CD14-positive monocyte (primary cell): ENCODE measurements at regions not wholly inside any gene's neighbourhood (a gene's known extent, or its start where the extent isn't known, plus 50 kb on each side); places are given as distances from the start of the nearest gene placed in this dataset.

Experiments used
- DNase-seq, 3 donors: peaks; one replicate each; pipeline ENCODE4 v3.0.0-alpha.2; 2011 to 2022
- H2AFZ ChIP-seq: 2 replicates; pipeline ENCODE4 v1.6.0; 2012; ENCODE audit warnings: mild to moderate bottlenecking, low read depth, low read length, inconsistent platforms; ENCODE audit not compliant: insufficient read depth, poor library complexity, severe bottlenecking
- H3K27ac ChIP-seq, 2 donors: 1 replicate in 1 of 2; 2 replicates in 1 of 2; pipeline ENCODE4 v1.5.1; 2012 to 2013; ENCODE audit warnings: low read length in 2 of 2, control low read depth in 1 of 2, inconsistent platforms in 1 of 2, low read depth in 1 of 2, mild to moderate bottlenecking in 1 of 2
- H3K27me3 ChIP-seq, 2 donors: one replicate each; pipeline versions ENCODE4 v1.6.0 to v1.6.1; 2011 to 2013; ENCODE audit warnings: low read length in 2 of 2; ENCODE audit not compliant: control insufficient read depth in 2 of 2, insufficient read depth in 2 of 2
- H3K36me3 ChIP-seq, 2 donors: replicated peaks in 1 of 2; 1 replicate in 1 of 2; 2 replicates in 1 of 2; pipeline versions ENCODE4 v1.5.1 to v1.6.1; 2012 to 2013; ENCODE audit warnings: low read length in 2 of 2, control low read depth in 1 of 2, inconsistent platforms in 1 of 2, mild to moderate bottlenecking in 1 of 2; ENCODE audit not compliant: insufficient read depth in 2 of 2, control insufficient read depth in 1 of 2
- H3K4me1 ChIP-seq, 2 donors: 1 replicate in 1 of 2; 2 replicates in 1 of 2; pipeline versions ENCODE4 v1.5.1 to v1.6.1; 2012 to 2013; ENCODE audit warnings: low read length in 2 of 2, control low read depth in 1 of 2, inconsistent platforms in 1 of 2, mild to moderate bottlenecking in 1 of 2, moderate library complexity in 1 of 2; ENCODE audit not compliant: insufficient read depth in 2 of 2, control insufficient read depth in 1 of 2
- H3K4me2 ChIP-seq: replicated peaks from 2 replicates; pipeline ENCODE3; 2012; ENCODE audit warnings: low read length, moderate library complexity, mild to moderate bottlenecking; ENCODE audit not compliant: poor library complexity, severe bottlenecking; ENCODE audit errors: extremely low read depth
- H3K4me3 ChIP-seq, 3 experiments: fragments of 200-600 bp in 1 of 3; sonication (generic) in 1 of 3; replicated peaks in 1 of 3; 1 replicate in 2 of 3; 2 replicates in 1 of 3; pipeline ENCODE4 v1.5.1; 2011 to 2013; ENCODE audit warnings: low read length in 3 of 3, mild to moderate bottlenecking in 3 of 3, control low read depth in 2 of 3, low read depth in 2 of 3, inconsistent platforms in 1 of 3, moderate library complexity in 1 of 3
- H3K79me2 ChIP-seq: 2 replicates; pipeline ENCODE4 v1.6.0; 2012; ENCODE audit warnings: mild to moderate bottlenecking, control low read depth, inconsistent platforms, low read length, moderate library complexity; ENCODE audit not compliant: insufficient read depth
- H3K9ac ChIP-seq: 2 replicates; pipeline ENCODE4 v1.6.0; 2017; ENCODE audit warnings: low read length, mild to moderate bottlenecking; ENCODE audit not compliant: insufficient read depth, poor library complexity, severe bottlenecking
- H3K9me3 ChIP-seq, 2 donors: replicated peaks in 1 of 2; 1 replicate in 1 of 2; 2 replicates in 1 of 2; pipeline versions ENCODE4 v1.5.1 to v1.6.1; 2012 to 2013; ENCODE audit warnings: low read length in 2 of 2, control low read depth in 1 of 2; ENCODE audit not compliant: control insufficient read depth in 1 of 2, insufficient read depth in 1 of 2
- H4K20me1 ChIP-seq: 2 replicates; pipeline ENCODE4 v1.6.0; 2012; ENCODE audit warnings: mild to moderate bottlenecking, low read length, control low read depth, moderate library complexity; ENCODE audit not compliant: insufficient read depth
- H3K27ac Mint-ChIP-seq, 7 donors: one replicate each; pipeline ENCODE4 v1.8.0; 2020; ENCODE audit warnings: mild to moderate bottlenecking in 7 of 7, mixed read lengths in 7 of 7, moderate library complexity in 6 of 7, inconsistent platforms in 2 of 7
- H3K27me3 Mint-ChIP-seq, 3 donors: one replicate each; pipeline ENCODE4 v1.8.0; 2021 to 2022; ENCODE audit warnings: low read depth in 3 of 3, mild to moderate bottlenecking in 3 of 3, mixed read lengths in 3 of 3, moderate library complexity in 3 of 3, inconsistent platforms in 1 of 3
- H3K36me3 Mint-ChIP-seq, 2 donors: one replicate each; pipeline ENCODE4 v1.8.0; 2020; ENCODE audit warnings: mixed read lengths in 2 of 2, inconsistent platforms in 1 of 2, mild to moderate bottlenecking in 1 of 2
- H3K4me1 Mint-ChIP-seq: one replicate; pipeline ENCODE4 v1.8.0; 2020; ENCODE audit warnings: mild to moderate bottlenecking, mixed read lengths
- H3K4me3 Mint-ChIP-seq, 2 donors: one replicate each; pipeline ENCODE4 v1.8.0; 2020; ENCODE audit warnings: mild to moderate bottlenecking in 2 of 2, mixed read lengths in 2 of 2, moderate library complexity in 1 of 2
- H3K9me3 Mint-ChIP-seq, 7 donors: one replicate each; pipeline ENCODE4 v1.8.0; 2020 to 2022; ENCODE audit warnings: mixed read lengths in 7 of 7, mild to moderate bottlenecking in 6 of 7, moderate library complexity in 6 of 7, inconsistent platforms in 2 of 7
- WGBS: methylation state at CpG from one replicate; pipeline ENCODE4 v1.1.5; 2013; ENCODE audit warnings: missing lambda C conversion rate; ENCODE audit not compliant: insufficient coverage; 5-methylcytosine and 5-hydroxymethylcytosine counted together
- intact Hi-C, 2 donors: fragments of 100-400 bp; cut with micrococcal nuclease; formaldehyde crosslinking; loops; one replicate each; pipeline versions ENCODE4 v1.15.0 to v1.15.1; 2023
- TF ChIP-seq, protein P1 (sequence below): fragments of 200-600 bp; IDR thresholded peaks from one replicate; pipeline ENCODE4 v1.8.0; 2022; ENCODE audit warnings: antibody characterized with exemption, mild to moderate bottlenecking

DNA sequence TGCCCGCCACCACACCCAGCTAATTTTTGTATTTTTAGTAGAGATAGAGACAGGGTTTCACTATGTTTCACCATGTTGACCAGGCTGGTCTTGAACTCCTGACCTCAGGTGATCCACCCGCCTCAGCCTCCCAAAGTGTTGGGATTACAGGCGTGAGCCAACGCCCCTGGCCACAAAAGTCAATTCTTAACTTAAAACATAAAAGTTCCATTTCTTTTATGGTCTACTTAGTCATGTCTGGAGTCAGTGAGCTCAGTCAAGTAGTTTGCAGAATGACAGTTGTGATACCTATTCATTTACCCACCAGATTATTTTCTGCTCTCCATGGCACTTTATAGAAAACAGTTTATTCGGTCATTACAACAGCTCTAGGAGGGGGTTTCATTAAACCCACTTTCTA is 103.1 kb upstream of the ESR1 start:
- Mint-ChIP-seq H3K27me3 (peaks cover 0 to 1% (median 1%) of the 10 kb centered on the region in 3 donors), H3K4me1 (no peaks in the 10 kb centered on the region), H3K4me3 (no peak overlapping the region), H3K9me3 (peaks cover 0 to 2% (median 0%) of the 10 kb centered on the region in 7 donors), H3K36me3 (peaks cover 0 to 3% of the 10 kb centered on the region in 2 donors), H3K27ac (no peak overlapping the region)
- Histone ChIP-seq H3K9me3 (no peaks in the 10 kb centered on the region), H3K27me3 (no peaks in the 10 kb centered on the region), H3K4me1 (no peaks in the 10 kb centered on the region), H3K36me3 (no peaks in the 10 kb centered on the region), H3K27ac (no peak overlapping the region), H3K4me2 (no peak overlapping the region), H4K20me1 (no peaks in the 10 kb centered on the region), H3K4me3 (no peak overlapping the region), H2AFZ (no peak overlapping the region), H3K9ac (no peak overlapping the region), H3K79me2 (no peaks in the 10 kb centered on the region)
- WGBS = 96% methylated on average over 4 of the region's 5 CpGs
- intact Hi-C loops = no loop called here
- TF ChIP-seq, protein P1, sequence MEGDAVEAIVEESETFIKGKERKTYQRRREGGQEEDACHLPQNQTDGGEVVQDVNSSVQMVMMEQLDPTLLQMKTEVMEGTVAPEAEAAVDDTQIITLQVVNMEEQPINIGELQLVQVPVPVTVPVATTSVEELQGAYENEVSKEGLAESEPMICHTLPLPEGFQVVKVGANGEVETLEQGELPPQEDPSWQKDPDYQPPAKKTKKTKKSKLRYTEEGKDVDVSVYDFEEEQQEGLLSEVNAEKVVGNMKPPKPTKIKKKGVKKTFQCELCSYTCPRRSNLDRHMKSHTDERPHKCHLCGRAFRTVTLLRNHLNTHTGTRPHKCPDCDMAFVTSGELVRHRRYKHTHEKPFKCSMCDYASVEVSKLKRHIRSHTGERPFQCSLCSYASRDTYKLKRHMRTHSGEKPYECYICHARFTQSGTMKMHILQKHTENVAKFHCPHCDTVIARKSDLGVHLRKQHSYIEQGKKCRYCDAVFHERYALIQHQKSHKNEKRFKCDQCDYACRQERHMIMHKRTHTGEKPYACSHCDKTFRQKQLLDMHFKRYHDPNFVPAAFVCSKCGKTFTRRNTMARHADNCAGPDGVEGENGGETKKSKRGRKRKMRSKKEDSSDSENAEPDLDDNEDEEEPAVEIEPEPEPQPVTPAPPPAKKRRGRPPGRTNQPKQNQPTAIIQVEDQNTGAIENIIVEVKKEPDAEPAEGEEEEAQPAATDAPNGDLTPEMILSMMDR = no peak
- no peak for DNase-seq

DNA sequence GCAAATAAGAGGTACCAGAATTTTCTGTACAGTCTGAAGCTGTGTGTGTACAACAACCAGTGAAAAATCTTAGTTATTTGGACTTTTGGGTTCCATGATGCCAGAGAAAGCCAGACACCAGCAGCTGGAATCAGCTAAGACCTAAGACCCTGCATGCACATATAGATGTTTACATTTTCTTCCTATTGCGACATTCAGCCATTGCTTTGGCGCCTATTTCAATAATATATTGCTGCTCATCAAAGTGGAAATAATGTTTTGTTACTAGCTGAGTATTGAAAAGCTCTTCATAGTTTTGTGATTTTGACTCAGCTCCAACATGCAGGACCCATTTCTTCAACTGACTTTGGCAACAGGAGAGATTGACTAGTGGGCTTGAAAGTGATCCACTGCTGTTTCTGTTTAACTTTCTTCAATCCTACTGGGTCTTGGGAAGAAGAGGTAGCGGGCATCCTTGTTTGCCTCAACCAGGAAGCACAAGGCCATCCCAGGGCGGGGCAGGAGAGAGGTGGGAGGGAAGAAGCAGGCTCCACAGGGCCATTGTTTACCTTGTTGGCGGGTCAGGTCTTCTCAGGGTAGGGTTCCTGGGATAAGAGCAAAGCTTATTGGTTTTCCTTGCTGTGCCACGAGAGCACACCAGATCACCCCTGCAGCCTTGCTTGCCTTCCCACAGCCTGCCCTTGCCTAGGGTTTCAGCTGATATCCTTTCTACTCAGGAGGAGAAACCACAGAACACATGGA is 101.3 kb upstream of the ESR1 start:
- Histone ChIP-seq H3K4me3 (no peak overlapping the region), H3K9ac (no peak overlapping the region), H3K4me1 (no peaks in the 10 kb centered on the region), H4K20me1 (no peaks in the 10 kb centered on the region), H3K27ac (no peak overlapping the region), H3K36me3 (no peaks in the 10 kb centered on the region), H3K4me2 (no peak overlapping the region), H3K79me2 (no peaks in the 10 kb centered on the region), H2AFZ (no peak overlapping the region), H3K27me3 (no peaks in the 10 kb centered on the region), H3K9me3 (no peaks in the 10 kb centered on the region)
- Mint-ChIP-seq H3K9me3 (peaks cover 0 to 5% (median 2%) of the 10 kb centered on the region in 7 donors), H3K4me1 (no peaks in the 10 kb centered on the region), H3K4me3 (no peak overlapping the region), H3K36me3 (peaks cover 0 to 3% of the 10 kb centered on the region in 2 donors), H3K27me3 (peaks cover 0 to 1% (median 0%) of the 10 kb centered on the region in 3 donors), H3K27ac (no peak overlapping the region)
- intact Hi-C loops = no loop called here
- TF ChIP-seq, protein P1 = no peak
- DNase-seq = no peak
- 100% methylated on average over 1 of the region's 6 CpGs for WGBS
